Middle frontal gyrus (tissue), 1 donor: ENCODE measurements at regions not wholly inside any gene's neighbourhood (a gene's known extent, or its start where the extent isn't known, plus 50 kb on each side); places are given as distances from the start of the nearest gene placed in this dataset.
"Not testable (repeated sequence)": the region's sequence is repeated elsewhere in the genome, so short reads cannot be mapped to it uniquely, and the experiment has no call there.

Source experiments
- DNase-seq: peaks from one replicate; pipeline ENCODE4 v3.0.0-alpha.2; 2015; ENCODE audit warnings: low spot score; ENCODE audit errors: extremely low spot score

DNA sequence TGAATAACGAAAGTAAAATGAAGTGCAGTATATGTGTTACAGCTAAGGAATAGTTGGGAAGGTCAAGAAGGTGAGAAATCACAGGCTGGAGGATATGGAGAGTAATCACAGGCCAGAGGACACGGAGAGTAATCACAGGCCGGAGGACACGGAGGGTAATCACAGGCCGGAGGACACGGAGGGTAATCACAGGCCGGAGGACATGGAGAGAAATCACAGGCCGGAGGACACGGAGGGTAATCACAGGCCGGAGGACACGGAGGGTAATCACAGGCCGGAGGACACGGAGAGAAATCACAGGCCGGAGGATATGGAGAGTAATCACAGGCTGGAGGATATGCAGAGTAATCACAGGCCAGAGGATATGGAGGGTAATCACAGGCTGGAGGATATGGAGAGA lies 121.8 kb downstream of the BRMS1L start:
- not testable (repeated sequence) for DNase-seq

DNA sequence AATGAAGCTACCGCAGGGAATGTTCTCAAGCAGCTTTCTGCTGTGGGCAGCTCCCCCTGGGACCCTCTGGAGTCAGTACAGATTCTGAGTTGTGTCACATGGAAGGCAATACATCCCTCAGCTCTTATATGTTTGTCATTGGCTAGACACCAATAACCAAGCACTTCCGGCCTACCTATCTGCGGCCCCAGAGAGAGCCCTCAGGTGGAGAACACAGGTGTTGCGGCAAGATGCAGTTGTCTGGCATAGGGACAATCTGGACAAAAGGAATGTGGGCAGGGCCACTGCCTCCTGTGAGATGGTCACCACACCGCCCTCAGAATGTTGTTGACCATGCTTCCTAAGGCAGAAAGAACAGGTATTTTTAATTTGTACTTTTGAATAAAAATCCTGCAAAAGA lies 118.7 kb downstream of the BRMS1L start:
- DNase-seq, result no peak

DNA sequence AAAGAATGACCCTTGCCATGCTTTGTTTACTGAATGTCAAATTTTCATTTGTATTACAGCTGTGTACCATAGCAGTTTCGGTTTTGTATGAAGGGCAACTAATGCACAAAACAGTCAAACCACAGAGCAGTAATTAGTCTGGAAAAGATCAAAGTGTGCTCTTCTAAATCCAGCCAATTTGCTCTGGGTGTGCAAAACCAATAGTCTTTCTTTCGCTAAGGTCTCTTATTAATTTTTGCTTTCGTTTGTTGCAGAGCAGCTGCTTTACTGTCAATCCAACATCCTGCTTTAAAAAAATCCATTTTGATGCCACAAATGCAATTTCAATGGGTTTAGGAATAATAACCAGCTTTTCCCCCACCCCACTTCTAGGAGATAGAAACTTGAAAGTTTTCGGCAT lies 114.2 kb downstream of the BRMS1L start:
- no peak for DNase-seq

- no peak for DNase-seq
Measured at GRCh38 chr14:35938770-35939169, 112.6 kb downstream of the BRMS1L start.

DNA sequence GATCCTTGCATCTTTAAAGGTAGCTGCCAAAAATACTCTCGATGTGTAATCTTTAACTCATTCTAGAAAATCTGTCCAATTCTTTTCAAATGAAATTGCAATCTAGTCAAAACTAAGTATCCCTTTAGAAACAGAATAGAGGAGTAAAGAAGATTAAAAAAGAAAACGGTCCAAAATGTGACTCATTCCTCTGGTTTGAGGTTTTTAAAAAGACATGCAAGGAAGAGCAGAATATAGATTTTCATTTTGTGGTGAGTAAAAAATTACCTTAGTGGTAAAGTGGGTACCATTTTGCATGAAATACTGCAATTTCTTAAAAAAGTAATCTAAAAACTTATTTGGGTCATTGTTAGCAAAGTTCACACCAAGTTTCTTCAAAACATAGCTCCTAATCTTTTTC lies 108.4 kb downstream of the BRMS1L start:
- no peak for DNase-seq

GRCh38 chr14:35932659-35933159 lies 106.6 kb downstream of the BRMS1L start:
- DNase-seq, result no peak

DNA sequence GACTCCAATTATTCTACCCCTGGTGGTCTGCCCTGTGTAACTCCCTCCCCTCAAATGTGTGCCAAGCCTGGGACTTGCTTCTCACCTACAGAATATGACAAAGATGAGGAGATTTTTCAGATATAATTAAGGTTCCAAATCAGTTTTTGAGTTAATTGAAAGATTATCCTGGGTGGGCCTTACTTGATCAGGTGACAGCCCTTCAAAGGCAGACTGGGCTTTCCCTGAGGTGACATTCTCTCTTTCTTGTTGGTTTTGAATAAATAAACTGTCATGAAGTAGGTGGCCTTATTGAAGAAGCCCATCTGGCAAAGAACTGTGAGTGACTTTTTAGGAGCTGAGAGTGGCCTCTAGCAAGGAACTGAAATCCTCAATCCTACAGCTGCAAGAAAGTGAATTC lies 106.0 kb downstream of the BRMS1L start:
- no peak for DNase-seq

DNA sequence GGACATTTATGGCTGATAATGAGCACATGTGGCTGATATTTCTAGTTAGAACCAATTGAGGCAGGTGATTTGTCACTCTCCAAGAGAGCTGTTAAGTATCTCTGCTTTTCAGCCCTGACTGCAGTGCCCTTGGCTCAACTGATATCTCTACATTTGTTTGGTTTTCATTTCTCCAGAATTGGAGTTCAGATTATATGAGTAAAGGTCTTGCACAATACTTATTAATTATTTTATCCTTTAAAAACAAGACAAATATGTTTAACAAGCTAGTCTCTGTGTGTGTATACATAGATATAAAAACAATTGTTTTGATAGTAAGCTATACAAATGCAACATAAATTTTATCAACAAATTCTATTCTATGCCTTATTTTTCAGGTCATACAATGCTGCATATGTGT lies 105.2 kb downstream of the BRMS1L start:
- no peak for DNase-seq

DNA sequence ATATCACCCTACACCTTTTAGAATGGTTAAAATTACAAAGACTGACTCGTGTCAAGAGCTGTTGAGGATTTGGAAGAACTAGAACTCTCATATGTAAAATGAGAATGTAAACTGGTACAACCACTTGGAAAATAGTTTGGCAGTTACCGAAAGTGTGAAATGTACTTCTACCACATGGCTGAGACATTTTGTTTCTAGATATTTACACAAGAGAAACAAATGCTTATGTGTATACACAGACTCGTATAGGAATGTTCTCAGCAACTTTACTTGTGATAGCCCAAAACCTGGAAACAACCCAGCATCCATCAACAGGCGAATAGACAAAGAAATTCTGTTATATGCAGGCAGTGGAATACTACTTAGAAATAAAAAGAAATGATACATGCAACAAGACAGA lies 103.0 kb downstream of the BRMS1L start:
- DNase-seq, result no peak

DNA sequence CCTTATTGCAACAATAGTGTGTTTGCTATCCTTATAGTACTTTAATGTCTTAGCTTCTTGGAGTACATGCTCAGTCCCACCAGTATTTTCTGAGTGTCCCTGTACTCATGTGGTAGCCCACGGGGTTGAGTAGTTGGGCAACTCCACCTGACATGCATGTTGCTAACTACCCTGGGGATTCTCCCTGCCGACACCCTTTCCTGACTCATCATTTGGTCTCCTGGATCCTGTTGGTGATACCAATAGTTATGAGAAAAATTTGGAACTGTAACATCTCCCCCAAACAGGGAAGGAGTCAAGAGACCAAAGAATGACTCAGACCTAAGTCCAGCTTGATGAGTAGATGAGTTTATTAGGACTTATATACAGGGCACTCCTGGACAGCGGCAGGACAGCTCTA lies 101.6 kb downstream of the BRMS1L start:
- DNase-seq, result no peak

- no peak for DNase-seq
Measured at GRCh38 chr14:35925319-35925718, 99.2 kb downstream of the BRMS1L start.

- DNase-seq, result not testable (repeated sequence)
Measured at GRCh38 chr14:35922590-35922989, 96.5 kb downstream of the BRMS1L start.

DNA sequence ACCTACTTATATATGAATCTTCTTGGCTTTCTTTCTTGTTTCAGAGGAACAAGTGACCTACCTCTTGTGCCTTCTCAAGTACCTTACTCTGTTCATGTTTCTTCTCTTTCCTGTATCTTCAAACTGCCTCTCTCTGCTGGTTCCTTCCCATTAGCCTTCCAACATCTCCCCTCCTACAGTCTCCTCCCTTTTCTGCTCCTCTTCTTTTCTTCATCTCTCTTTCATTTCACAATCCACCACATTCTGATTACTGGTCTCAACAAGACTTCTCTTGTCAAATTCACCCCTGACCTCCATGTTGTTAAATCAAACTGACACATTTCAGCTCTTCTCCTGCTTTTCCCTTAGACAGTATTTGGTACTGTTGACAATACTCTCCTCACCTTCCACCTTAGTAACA lies 95.6 kb downstream of the BRMS1L start:
- DNase-seq, result no peak
